Left ventricle myocardium inferior (tissue), 1 donor: ENCODE measurements at regions not wholly inside any gene's neighbourhood (a gene's known extent, or its start where the extent isn't known, plus 50 kb on each side); places are given as distances from the start of the nearest gene placed in this dataset.

ENCODE experiments used
- DNase-seq: peaks from one replicate; pipeline ENCODE4 v3.0.0-alpha.2; 2020
- H3K27ac ChIP-seq: fragments of 200-600 bp; replicated peaks from 2 replicates; pipeline ENCODE4 v1.8.0; 2021
- H3K27me3 ChIP-seq: fragments of 200-600 bp; 2 replicates; pipeline ENCODE4 v1.8.0; 2021; ENCODE audit warnings: low read depth
- H3K36me3 ChIP-seq: fragments of 200-600 bp; 2 replicates; pipeline ENCODE4 v1.8.0; 2021
- H3K4me1 ChIP-seq: fragments of 200-600 bp; 2 replicates; pipeline ENCODE4 v1.8.0; 2021
- H3K4me3 ChIP-seq: fragments of 200-600 bp; 2 replicates; pipeline ENCODE4 v1.8.0; 2021; ENCODE audit warnings: mild to moderate bottlenecking, moderate library complexity
- H3K9me3 ChIP-seq: fragments of 200-600 bp; replicated peaks from 2 replicates; pipeline ENCODE4 v1.8.0; 2021
- intact Hi-C: fragments of 100-400 bp; cut with micrococcal nuclease; formaldehyde crosslinking; loops from one replicate; pipeline ENCODE4 v1.11.0; 2022
- TF ChIP-seq, protein P1 (sequence below): fragments of 200-600 bp; IDR thresholded peaks from 2 replicates; pipeline ENCODE4 v1.8.0; 2021; ENCODE audit warnings: antibody characterized with exemption, mild to moderate bottlenecking, borderline replicate concordance
- donor health status: DM: no; HTN: yes; CAD: no; lungs with severe emphysema.

DNA sequence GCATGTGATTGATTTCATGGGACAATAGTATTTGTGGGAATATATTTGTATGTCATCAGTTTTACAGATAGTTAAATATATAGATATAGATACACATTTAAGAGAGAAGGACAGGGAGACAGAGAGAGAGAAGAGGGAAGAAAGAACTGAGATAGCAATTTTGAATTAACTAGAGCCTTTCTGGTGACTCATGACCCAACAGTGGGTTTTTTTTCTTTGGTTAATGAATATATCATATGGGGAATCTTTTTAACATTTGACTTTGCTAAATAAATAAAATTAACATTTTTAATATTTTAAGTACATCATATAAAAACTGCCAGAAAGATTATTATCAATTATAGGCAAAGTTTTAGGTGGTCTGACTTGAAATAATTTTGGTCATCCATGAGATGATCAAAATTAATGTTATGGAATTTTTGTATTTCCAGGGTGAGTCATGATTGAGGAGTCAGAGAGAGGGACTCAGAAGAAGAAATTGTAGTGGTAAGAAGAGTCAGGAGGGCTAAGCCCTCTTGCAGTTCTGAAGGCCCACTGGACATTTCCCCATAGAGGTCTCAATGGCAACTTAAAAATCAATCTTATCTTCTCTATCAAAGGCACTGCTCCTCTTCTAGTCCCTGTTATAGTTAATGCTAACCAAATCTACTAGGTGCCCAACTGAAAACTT lies 508.1 kb upstream of the MAP3K7 start:
- no peaks in the 10 kb centered on the region for H3K4me1 ChIP-seq
- H3K9me3 ChIP-seq, result no peaks in the 10 kb centered on the region
- H3K27ac ChIP-seq, result no peak overlapping the region
- H3K27me3 ChIP-seq, result no peaks in the 10 kb centered on the region
- no peaks in the 10 kb centered on the region for H3K36me3 ChIP-seq
- no peak for DNase-seq
- intact Hi-C loops, result no loop called here
- no peak overlapping the region for H3K4me3 ChIP-seq
- TF ChIP-seq, protein P1, sequence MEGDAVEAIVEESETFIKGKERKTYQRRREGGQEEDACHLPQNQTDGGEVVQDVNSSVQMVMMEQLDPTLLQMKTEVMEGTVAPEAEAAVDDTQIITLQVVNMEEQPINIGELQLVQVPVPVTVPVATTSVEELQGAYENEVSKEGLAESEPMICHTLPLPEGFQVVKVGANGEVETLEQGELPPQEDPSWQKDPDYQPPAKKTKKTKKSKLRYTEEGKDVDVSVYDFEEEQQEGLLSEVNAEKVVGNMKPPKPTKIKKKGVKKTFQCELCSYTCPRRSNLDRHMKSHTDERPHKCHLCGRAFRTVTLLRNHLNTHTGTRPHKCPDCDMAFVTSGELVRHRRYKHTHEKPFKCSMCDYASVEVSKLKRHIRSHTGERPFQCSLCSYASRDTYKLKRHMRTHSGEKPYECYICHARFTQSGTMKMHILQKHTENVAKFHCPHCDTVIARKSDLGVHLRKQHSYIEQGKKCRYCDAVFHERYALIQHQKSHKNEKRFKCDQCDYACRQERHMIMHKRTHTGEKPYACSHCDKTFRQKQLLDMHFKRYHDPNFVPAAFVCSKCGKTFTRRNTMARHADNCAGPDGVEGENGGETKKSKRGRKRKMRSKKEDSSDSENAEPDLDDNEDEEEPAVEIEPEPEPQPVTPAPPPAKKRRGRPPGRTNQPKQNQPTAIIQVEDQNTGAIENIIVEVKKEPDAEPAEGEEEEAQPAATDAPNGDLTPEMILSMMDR, result no peak

DNA sequence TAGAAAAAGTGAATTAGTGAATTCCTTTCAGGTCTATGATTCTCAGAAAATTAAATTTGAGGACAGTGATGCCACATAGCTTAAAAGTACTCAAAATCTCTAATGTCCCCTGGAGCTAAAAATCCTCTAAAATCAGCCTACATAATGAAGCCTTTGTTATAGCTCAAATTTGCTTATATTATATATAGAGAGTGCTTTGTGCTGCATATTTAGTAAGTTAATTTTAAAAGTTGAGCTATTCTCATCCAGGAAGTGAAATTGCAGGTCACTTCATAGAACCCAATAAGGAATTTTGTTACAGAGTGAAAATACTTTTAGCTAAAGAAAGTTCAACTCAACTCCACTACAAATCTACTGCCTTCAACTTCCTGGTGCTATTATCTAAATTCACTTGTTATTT lies 507.5 kb upstream of the MAP3K7 start:
- TF ChIP-seq, protein P1, result no peak
- H3K27ac ChIP-seq, result no peak overlapping the region
- H3K4me3 ChIP-seq, result no peak overlapping the region
- intact Hi-C loops, result no loop called here
- H3K4me1 ChIP-seq, result no peaks in the 10 kb centered on the region
- no peaks in the 10 kb centered on the region for H3K9me3 ChIP-seq
- DNase-seq, result no peak
- no peaks in the 10 kb centered on the region for H3K36me3 ChIP-seq
- no peaks in the 10 kb centered on the region for H3K27me3 ChIP-seq

DNA sequence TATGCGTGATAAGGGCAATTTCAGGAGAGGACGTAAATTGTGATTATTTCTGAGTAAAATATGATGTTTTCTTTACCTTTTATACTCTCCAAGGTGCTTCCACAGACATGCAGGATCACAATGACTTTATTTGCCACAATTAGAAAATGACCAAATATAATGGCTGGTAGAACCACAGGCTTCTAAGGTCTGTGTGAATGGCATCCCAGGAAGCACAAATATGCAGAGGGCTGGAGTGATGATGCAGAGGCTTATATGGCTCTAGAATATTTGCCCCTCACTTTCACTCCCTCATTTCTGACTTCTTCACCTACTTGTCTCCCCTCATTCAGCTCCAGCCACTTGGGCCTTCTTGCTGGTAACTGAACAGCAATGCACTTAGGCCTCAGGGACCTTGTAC lies 502.1 kb upstream of the MAP3K7 start:
- no peak overlapping the region for H3K4me3 ChIP-seq
- TF ChIP-seq, protein P1, result no peak
- intact Hi-C loops, result no loop called here

DNA sequence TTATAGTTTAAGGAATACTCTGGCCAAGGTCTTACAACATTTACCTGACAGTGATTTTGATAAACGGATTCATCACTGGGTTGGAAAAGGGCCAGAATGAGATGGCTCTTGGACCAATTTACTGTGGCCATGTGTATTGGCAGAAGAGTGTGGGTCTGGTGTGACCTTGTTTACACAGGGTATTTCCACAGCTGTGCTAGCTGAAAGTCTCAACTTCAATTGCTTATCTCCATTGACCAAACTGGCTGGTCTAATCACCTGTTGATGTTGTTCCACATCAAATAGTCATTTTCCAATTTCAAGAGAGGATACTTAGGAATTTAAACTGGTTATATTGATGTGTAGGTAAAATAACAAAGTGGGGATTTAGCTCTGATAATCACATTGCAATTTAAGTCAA lies 501.6 kb upstream of the MAP3K7 start:
- no peaks in the 10 kb centered on the region for H3K36me3 ChIP-seq
- H3K4me3 ChIP-seq, result no peak overlapping the region
- DNase-seq, result no peak
- no peaks in the 10 kb centered on the region for H3K27me3 ChIP-seq
- no peak overlapping the region for H3K27ac ChIP-seq
- H3K4me1 ChIP-seq, result peaks cover 5% of the 10 kb centered on the region
- H3K9me3 ChIP-seq, result no peaks in the 10 kb centered on the region
- TF ChIP-seq, protein P1, result no peak
- intact Hi-C loops, result no loop called here

More for the DNA sequence above, 502.1 kb upstream of the MAP3K7 start:
- no peak for DNase-seq
- H3K36me3 ChIP-seq, result no peaks in the 10 kb centered on the region
- no peaks in the 10 kb centered on the region for H3K27me3 ChIP-seq
- H3K4me1 ChIP-seq, result peaks cover 5% of the 10 kb centered on the region
- no peaks in the 10 kb centered on the region for H3K9me3 ChIP-seq
- H3K27ac ChIP-seq, result no peak overlapping the region

DNA sequence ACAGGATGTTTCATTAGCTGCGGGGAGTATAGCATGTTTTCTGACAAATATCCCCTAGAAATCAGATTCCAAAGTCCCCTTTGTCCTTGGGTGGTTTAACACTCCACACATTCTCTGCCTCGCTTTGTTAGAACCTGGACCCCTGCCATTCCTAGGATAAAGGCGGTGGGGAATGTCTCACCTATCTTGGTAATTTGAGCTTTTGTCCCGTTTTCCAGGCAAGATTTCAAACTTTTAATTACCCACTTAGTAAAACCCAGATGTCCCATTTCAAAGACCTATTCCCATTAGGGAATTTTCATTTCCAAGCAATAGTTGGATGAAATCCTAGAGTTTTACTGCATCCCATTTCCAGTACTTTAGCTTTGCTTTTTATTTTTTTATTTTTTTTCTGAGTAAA lies 501.0 kb upstream of the MAP3K7 start:
- Histone ChIP-seq H3K4me3 (no peak overlapping the region), H3K36me3 (no peaks in the 10 kb centered on the region), H3K27me3 (no peaks in the 10 kb centered on the region), H3K27ac (no peak overlapping the region), H3K9me3 (no peaks in the 10 kb centered on the region), H3K4me1 (peaks cover 5% of the 10 kb centered on the region)
- TF ChIP-seq, protein P1, result no peak
- DNase-seq, result no peak
- intact Hi-C loops, result no loop called here
